H1 (cell line): ENCODE measurements at regions not wholly inside any gene's neighbourhood (a gene's known extent, or its start where the extent isn't known, plus 50 kb on each side); places are given as distances from the start of the nearest gene placed in this dataset.

Experiments
- CTCF ChIA-PET: fragments of 300-600 bp; sonication (Branson Sonifier 250); formaldehyde crosslinking; loops from one replicate; lab custom pipeline; 2021; ENCODE audit not compliant: partially characterized antibody; lab: Charles Lee
- POLR2A ChIA-PET: fragments of 300-600 bp; sonication (Branson Sonifier 250); formaldehyde crosslinking; loops from one replicate; lab custom pipeline; 2021; ENCODE audit warnings: inconsistent platforms; ENCODE audit not compliant: partially characterized antibody; lab: Charles Lee
- DNase-seq, 2 experiments: peaks; one replicate each; pipeline versions ENCODE4 v3.0.0 to v3.0.0-alpha.2; 2010 to 2022; ENCODE audit warnings: low spot score in 2 of 2, low read depth in 1 of 2, mixed read lengths in 1 of 2
- FAIRE-seq: peaks from 2 replicates; lab custom pipeline; 2011; peaks lifted over from hg19 to GRCh38; lab: Jason Lieb, UNC
- H2AFZ ChIP-seq: 2 replicates; pipeline ENCODE4 v1.8.1; 2012; ENCODE audit warnings: low read length, inconsistent platforms
- H2AK5ac ChIP-seq: 2 replicates; pipeline ENCODE4 v1.6.1; 2013; ENCODE audit warnings: low read depth, low read length
- H2BK120ac ChIP-seq: replicated peaks from 2 replicates; pipeline ENCODE3; 2013; ENCODE audit warnings: low read depth, low read length, inconsistent platforms
- H2BK12ac ChIP-seq: 2 replicates; pipeline ENCODE4 v1.6.1; 2013; ENCODE audit warnings: low read depth, low read length
- H2BK15ac ChIP-seq: 2 replicates; pipeline ENCODE4 v1.6.1; 2013; ENCODE audit warnings: low read length
- H2BK20ac ChIP-seq: 2 replicates; pipeline ENCODE4 v1.6.1; 2013; ENCODE audit warnings: low read length
- H2BK5ac ChIP-seq: 2 replicates; pipeline ENCODE4 v1.6.1; 2013; ENCODE audit warnings: low read depth, low read length
- H3K14ac ChIP-seq: 2 replicates; pipeline ENCODE4 v1.6.1; 2013; ENCODE audit warnings: inconsistent platforms; ENCODE audit not compliant: insufficient read length
- H3K18ac ChIP-seq: 2 replicates; pipeline ENCODE4 v1.6.1; 2013; ENCODE audit warnings: low read length; ENCODE audit errors: extremely low read depth
- H3K23ac ChIP-seq: 2 replicates; pipeline ENCODE4 v1.6.1; 2013; ENCODE audit warnings: inconsistent platforms; ENCODE audit not compliant: insufficient read length
- H3K23me2 ChIP-seq: 2 replicates; pipeline ENCODE4 v1.6.1; 2013; ENCODE audit warnings: low read depth, low read length
- H3K27ac ChIP-seq: 2 replicates; pipeline ENCODE4 v1.6.1; 2011; ENCODE audit warnings: low read depth, low read length, inconsistent platforms
- H3K27me3 ChIP-seq, 4 experiments: replicated peaks in 1 of 4; 1 replicate in 1 of 4; 2 replicates in 3 of 4; pipeline versions ENCODE4 v1.6.1 to v1.8.1; 2011 to 2013; ENCODE audit warnings: low read length in 3 of 4, mild to moderate bottlenecking in 3 of 4, inconsistent platforms in 2 of 4, mixed read lengths in 2 of 4, moderate library complexity in 1 of 4; ENCODE audit not compliant: control insufficient read depth in 3 of 4, insufficient read depth in 3 of 4; ENCODE audit errors: extremely low read depth in 1 of 4
- H3K36me3 ChIP-seq, 4 experiments: 2 replicates each; pipeline versions ENCODE4 v1.6.1 to v1.8.1; 2011 to 2013; ENCODE audit warnings: mild to moderate bottlenecking in 4 of 4, low read length in 3 of 4, moderate library complexity in 2 of 4, control low read depth in 1 of 4, inconsistent platforms in 1 of 4; ENCODE audit not compliant: insufficient read depth in 4 of 4, control insufficient read depth in 2 of 4
- H3K4ac ChIP-seq: replicated peaks from 2 replicates; pipeline ENCODE3; 2013; ENCODE audit warnings: low read length, low read depth, mixed read lengths, inconsistent platforms; ENCODE audit not compliant: insufficient read length
- H3K4me1 ChIP-seq, 4 experiments: replicated peaks in 1 of 4; 1 replicate in 1 of 4; 2 replicates in 3 of 4; pipeline versions ENCODE4 v1.6.1 to v1.8.1; 2011 to 2013; ENCODE audit warnings: low read length in 3 of 4, inconsistent platforms in 2 of 4, mixed read lengths in 1 of 4; ENCODE audit not compliant: insufficient read depth in 4 of 4, control insufficient read depth in 3 of 4
- H3K4me2 ChIP-seq, 2 experiments: 2 replicates each; pipeline versions ENCODE4 v1.6.1 to v1.8.1; 2011 to 2013; ENCODE audit warnings: low read depth in 2 of 2, low read length in 2 of 2, control low read depth in 1 of 2, inconsistent platforms in 1 of 2, mild to moderate bottlenecking in 1 of 2; ENCODE audit not compliant: insufficient read depth in 1 of 2
- H3K4me3 ChIP-seq, 4 experiments: fragments of 200-600, 300-600 bp in 1 of 4; sonication (generic), shearing (Covaris generic), sonication (Bioruptor Twin) in 1 of 4; 2 replicates each; pipeline versions ENCODE4 v1.5.1 to v1.8.1; 2011 to 2016; ENCODE audit warnings: low read length in 4 of 4, low read depth in 3 of 4, control low read depth in 2 of 4, inconsistent platforms in 2 of 4, mild to moderate bottlenecking in 2 of 4, mixed read lengths in 1 of 4, moderate library complexity in 1 of 4; ENCODE audit not compliant: insufficient read depth in 2 of 4; ENCODE audit errors: extremely low read depth in 1 of 4
- H3K56ac ChIP-seq: replicated peaks from 2 replicates; pipeline ENCODE3; 2013; ENCODE audit warnings: low read depth, mild to moderate bottlenecking, mixed read lengths, low read length, inconsistent platforms; ENCODE audit not compliant: insufficient read length
- H3K79me1 ChIP-seq: 2 replicates; pipeline ENCODE4 v1.6.1; 2013; ENCODE audit warnings: low read depth, low read length, control low read depth
- H3K79me2 ChIP-seq, 2 experiments: 2 replicates each; pipeline versions ENCODE4 v1.6.1 to v1.8.1; 2012 to 2013; ENCODE audit warnings: low read length in 2 of 2, mild to moderate bottlenecking in 2 of 2, inconsistent platforms in 1 of 2; ENCODE audit not compliant: insufficient read depth in 2 of 2, control insufficient read depth in 1 of 2
- H3K9ac ChIP-seq, 4 experiments: replicated peaks in 1 of 4; 1 replicate in 1 of 4; 2 replicates in 3 of 4; pipeline versions ENCODE4 v1.6.1 to v1.8.1; 2011 to 2013; ENCODE audit warnings: low read depth in 3 of 4, low read length in 3 of 4, control low read depth in 2 of 4, mild to moderate bottlenecking in 2 of 4, moderate library complexity in 2 of 4, inconsistent platforms in 1 of 4; ENCODE audit errors: extremely low read depth in 1 of 4
- H3K9me3 ChIP-seq, 2 experiments: 2 replicates each; pipeline versions ENCODE4 v1.6.1 to v1.8.1; 2012 to 2013; ENCODE audit warnings: mild to moderate bottlenecking in 2 of 2, moderate library complexity in 2 of 2, control low read depth in 1 of 2, inconsistent platforms in 1 of 2, low read depth in 1 of 2, low read length in 1 of 2, mixed read lengths in 1 of 2; ENCODE audit not compliant: insufficient read depth in 2 of 2
- H4K20me1 ChIP-seq, 2 experiments: replicated peaks in 1 of 2; 2 replicates each; pipeline versions ENCODE3 to v1.8.1; 2011 to 2013; ENCODE audit warnings: inconsistent platforms in 2 of 2, low read length in 2 of 2, mild to moderate bottlenecking in 1 of 2; ENCODE audit not compliant: insufficient read depth in 2 of 2, control insufficient read depth in 1 of 2
- H4K5ac ChIP-seq: 2 replicates; pipeline ENCODE4 v1.6.1; 2013; ENCODE audit warnings: low read length, low read depth, mixed read lengths, inconsistent platforms; ENCODE audit not compliant: insufficient read length
- H4K8ac ChIP-seq: 2 replicates; pipeline ENCODE4 v1.8.0; 2013; ENCODE audit warnings: mild to moderate bottlenecking, moderate library complexity, low read length, inconsistent platforms; ENCODE audit not compliant: insufficient read depth; ENCODE audit errors: extremely low read depth
- H4K91ac ChIP-seq: replicated peaks from 2 replicates; pipeline ENCODE3; 2013; ENCODE audit warnings: low read length, mixed read lengths, inconsistent platforms; ENCODE audit not compliant: insufficient read length
- ASH2L ChIP-seq: fragments of 200-600, 300-600 bp; sonication (generic); IDR thresholded peaks from one replicate; pipeline ENCODE4 v1.7.1; 2017; ENCODE audit warnings: low read length
- BRCA1 ChIP-seq: IDR thresholded peaks from 2 replicates; pipeline ENCODE4 v1.6.1; 2012; ENCODE audit warnings: low read depth, low read length, improper control_type of control experiment
- CHD1 ChIP-seq: IDR thresholded peaks from 2 replicates; pipeline ENCODE4 v1.6.1; 2012; ENCODE audit warnings: low read depth, low read length, improper control_type of control experiment
- CHD2 ChIP-seq: IDR thresholded peaks from 2 replicates; pipeline ENCODE4 v1.6.1; 2012; ENCODE audit warnings: low read length, improper control_type of control experiment
- CREB1 ChIP-seq: IDR thresholded peaks from 2 replicates; pipeline ENCODE4 v1.6.1; 2012; ENCODE audit warnings: inconsistent platforms
- GTF2F1 ChIP-seq: IDR thresholded peaks from 2 replicates; pipeline ENCODE4 v1.6.1; 2012; ENCODE audit warnings: low read depth, low read length, improper control_type of control experiment, borderline replicate concordance
- POU5F1 ChIP-seq: IDR thresholded peaks from 2 replicates; pipeline ENCODE4 v1.6.1; 2011; ENCODE audit warnings: low read depth, mild to moderate bottlenecking, low read length, moderate library complexity
- RBBP5 ChIP-seq: IDR thresholded peaks from 2 replicates; pipeline ENCODE4 v1.7.1; 2012; ENCODE audit warnings: low read depth, mild to moderate bottlenecking, inconsistent platforms, low read length, moderate library complexity, borderline replicate concordance
- RNF2 ChIP-seq: fragments of 200-900, 300-1000 bp; sonication (generic); IDR thresholded peaks from 2 replicates; pipeline ENCODE4 v1.7.1; 2016; ENCODE audit warnings: borderline replicate concordance, low read depth, mild to moderate bottlenecking, antibody characterized with exemption, low read length; ENCODE audit not compliant: poor library complexity, severe bottlenecking; ENCODE audit errors: missing control alignments
- SIX5 ChIP-seq: IDR thresholded peaks from 2 replicates; pipeline ENCODE4 v1.6.1; 2011; ENCODE audit warnings: mild to moderate bottlenecking, low read depth, low read length
- SP2 ChIP-seq: IDR thresholded peaks from 2 replicates; pipeline ENCODE4 v1.6.1; 2012; ENCODE audit warnings: mild to moderate bottlenecking, low read length, inconsistent platforms
- ZNF274 ChIP-seq: IDR thresholded peaks from 2 replicates; pipeline ENCODE4 v1.7.0; 2012; ENCODE audit warnings: low read length, borderline replicate concordance; ENCODE audit errors: extremely low read depth
- TF ChIP-seq, protein P1 (sequence below): IDR thresholded peaks from 2 replicates; pipeline ENCODE4 v1.6.1; 2011; ENCODE audit warnings: low read depth, mild to moderate bottlenecking, low read length; ENCODE audit not compliant: insufficient read depth
- TF ChIP-seq, protein P2 (sequence below): IDR thresholded peaks from 2 replicates; pipeline ENCODE4 v1.6.1; 2011; ENCODE audit warnings: low read length, improper control_type of control experiment

DNA sequence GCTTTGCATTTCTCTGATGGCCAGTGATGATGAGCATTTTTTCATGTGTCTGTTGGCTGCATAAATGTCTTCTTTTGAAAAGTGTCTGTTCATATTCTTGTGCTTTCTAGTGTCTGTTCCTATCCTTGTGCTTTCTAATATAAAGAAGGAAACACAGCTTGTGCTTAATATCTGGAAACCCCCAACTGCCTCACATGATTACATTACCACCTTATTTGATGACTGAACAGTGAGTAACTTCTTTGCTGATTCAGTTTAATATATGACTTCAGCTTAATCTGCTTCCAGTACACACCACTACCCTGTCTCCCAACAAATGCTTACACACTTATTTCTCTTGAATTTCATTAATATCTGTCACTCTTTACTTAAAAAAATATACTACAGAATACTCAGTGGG lies 835.1 kb downstream of the EDEM1 start:
- H3K4me2 ChIP-seq, result no peak overlapping the region
- H3K4ac ChIP-seq, result no peak overlapping the region
- DNase-seq, result no peak
- no peak overlapping the region for H3K27ac ChIP-seq
- H4K8ac ChIP-seq, result no peak overlapping the region
- no peak overlapping the region for H2AFZ ChIP-seq
- no peak overlapping the region for H3K23ac ChIP-seq
- H3K79me1 ChIP-seq, result no peaks in the 10 kb centered on the region
- H2BK12ac ChIP-seq, result no peak overlapping the region
- H3K4me3 ChIP-seq, result no peak overlapping the region
- no peaks in the 10 kb centered on the region for H3K79me2 ChIP-seq
- TF ChIP-seq CHD1 (no peak), CREB1 (no peak), BRCA1 (no peak), CHD2 (no peak), SP2 (no peak), GTF2F1 (no peak), RBBP5 (no peak), POU5F1 (no peak), SIX5 (no peak), RNF2 (no peak), ASH2L (no peak), ZNF274 (no peak)
- TF ChIP-seq, protein P1, sequence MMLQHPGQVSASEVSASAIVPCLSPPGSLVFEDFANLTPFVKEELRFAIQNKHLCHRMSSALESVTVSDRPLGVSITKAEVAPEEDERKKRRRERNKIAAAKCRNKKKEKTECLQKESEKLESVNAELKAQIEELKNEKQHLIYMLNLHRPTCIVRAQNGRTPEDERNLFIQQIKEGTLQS, result no peak
- TF ChIP-seq, protein P2, sequence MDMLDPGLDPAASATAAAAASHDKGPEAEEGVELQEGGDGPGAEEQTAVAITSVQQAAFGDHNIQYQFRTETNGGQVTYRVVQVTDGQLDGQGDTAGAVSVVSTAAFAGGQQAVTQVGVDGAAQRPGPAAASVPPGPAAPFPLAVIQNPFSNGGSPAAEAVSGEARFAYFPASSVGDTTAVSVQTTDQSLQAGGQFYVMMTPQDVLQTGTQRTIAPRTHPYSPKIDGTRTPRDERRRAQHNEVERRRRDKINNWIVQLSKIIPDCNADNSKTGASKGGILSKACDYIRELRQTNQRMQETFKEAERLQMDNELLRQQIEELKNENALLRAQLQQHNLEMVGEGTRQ, result no peak
- TF ChIP-seq, all 59 proteins: peak for 0
- Histone ChIP-seq H3K14ac (no peak overlapping the region), H2BK20ac (no peak overlapping the region), H4K91ac (no peak overlapping the region), H2BK15ac (no peak overlapping the region), H3K9ac (no peak overlapping the region), H4K20me1 (no peaks in the 10 kb centered on the region), H4K5ac (no peak overlapping the region), H3K23me2 (no peaks in the 10 kb centered on the region), H2BK120ac (no peak overlapping the region), H2AK5ac (no peak overlapping the region), H3K36me3 (no peaks in the 10 kb centered on the region), H3K56ac (no peak overlapping the region), H2BK5ac (no peak overlapping the region), H3K9me3 (no peaks in the 10 kb centered on the region), H3K27me3 (no peaks in the 10 kb centered on the region), H3K18ac (no peak overlapping the region), H3K4me1 (no peaks in the 10 kb centered on the region)
- FAIRE-seq, result no peak
- POLR2A ChIA-PET, result no interaction called here
- CTCF ChIA-PET, result no interaction called here
